Stimulated activated CD4-positive, alpha-beta T cell treated with anti-CD3 and anti-CD28 coated beads, Interleukin-4, amount 100 ng/mL, for 1 hour (primary cell): ENCODE measurements at regions not wholly inside any gene's neighbourhood (a gene's known extent, or its start where the extent isn't known, plus 50 kb on each side); places are given as distances from the start of the nearest gene placed in this dataset.
"Not testable (repeated sequence)": the region's sequence is repeated elsewhere in the genome, so short reads cannot be mapped to it uniquely, and the experiment has no call there.

Source experiments
- DNase-seq: peaks from one replicate; pipeline ENCODE4 v3.0.0-alpha.2; 2020

GRCh38 chr10:34907743-34908430 lies 92.8 kb upstream of the PARD3 start:
- no peak for DNase-seq

GRCh38 chr10:34906067-34906965 lies 91.2 kb upstream of the PARD3 start:
- no peak for DNase-seq

GRCh38 chr10:34905200-34905927 lies 90.3 kb upstream of the PARD3 start:
- no peak for DNase-seq

GRCh38 chr10:34904191-34904590 lies 89.1 kb upstream of the PARD3 start:
- DNase-seq, result no peak

GRCh38 chr10:34899161-34899560 lies 84.1 kb upstream of the PARD3 start:
- DNase-seq, result no peak

- DNase-seq, result no peak
Observed at GRCh38 chr10:34895977-34896376, 80.9 kb upstream of the PARD3 start.

GRCh38 chr10:34895046-34895445 lies 80.0 kb upstream of the PARD3 start:
- not testable (repeated sequence) for DNase-seq

GRCh38 chr10:34892521-34892920 lies 77.4 kb upstream of the PARD3 start:
- DNase-seq, result not testable (repeated sequence)

- no peak for DNase-seq
Observed at GRCh38 chr10:34890939-34891338, 75.8 kb upstream of the PARD3 start.

- no peak for DNase-seq
Observed at GRCh38 chr10:34889004-34889869, 74.1 kb upstream of the PARD3 start.

GRCh38 chr10:34886906-34887642 lies 72.0 kb upstream of the PARD3 start:
- DNase-seq, result no peak

- no peak for DNase-seq
Observed at GRCh38 chr10:34885898-34886297, 70.8 kb upstream of the PARD3 start.

GRCh38 chr10:34885011-34885410 lies 69.9 kb upstream of the PARD3 start:
- DNase-seq, result no peak

- DNase-seq, result no peak
Observed at GRCh38 chr10:34884272-34884952, 69.3 kb upstream of the PARD3 start.

GRCh38 chr10:34880817-34881216 lies 65.7 kb upstream of the PARD3 start:
- DNase-seq, result no peak

GRCh38 chr10:34878651-34879050 lies 63.6 kb upstream of the PARD3 start:
- not testable (repeated sequence) for DNase-seq

- no peak for DNase-seq
Observed at GRCh38 chr10:34875061-34875460, 60.0 kb upstream of the PARD3 start.

GRCh38 chr10:34872820-34873219 lies 57.7 kb upstream of the PARD3 start:
- no peak for DNase-seq

GRCh38 chr10:34869135-34869836 lies 54.2 kb upstream of the PARD3 start:
- no peak for DNase-seq

GRCh38 chr10:34868589-34868988 lies 53.5 kb upstream of the PARD3 start:
- DNase-seq, result no peak

- no peak for DNase-seq
Observed at GRCh38 chr10:34866848-34867247, 51.8 kb upstream of the PARD3 start.
